Activated CD4-positive, CD25-positive, alpha-beta regulatory T cell (primary cell): ENCODE measurements at regions not wholly inside any gene's neighbourhood (a gene's known extent, or its start where the extent isn't known, plus 50 kb on each side); places are given as distances from the start of the nearest gene placed in this dataset.
"Not testable (repeated sequence)": the region's sequence is repeated elsewhere in the genome, so short reads cannot be mapped to it uniquely, and the experiment has no call there.

Experiments used
- DNase-seq, 4 experiments: peaks; one replicate each; lab custom pipeline; 2025; lab: John Stamatoyannopoulos, UW

DNA sequence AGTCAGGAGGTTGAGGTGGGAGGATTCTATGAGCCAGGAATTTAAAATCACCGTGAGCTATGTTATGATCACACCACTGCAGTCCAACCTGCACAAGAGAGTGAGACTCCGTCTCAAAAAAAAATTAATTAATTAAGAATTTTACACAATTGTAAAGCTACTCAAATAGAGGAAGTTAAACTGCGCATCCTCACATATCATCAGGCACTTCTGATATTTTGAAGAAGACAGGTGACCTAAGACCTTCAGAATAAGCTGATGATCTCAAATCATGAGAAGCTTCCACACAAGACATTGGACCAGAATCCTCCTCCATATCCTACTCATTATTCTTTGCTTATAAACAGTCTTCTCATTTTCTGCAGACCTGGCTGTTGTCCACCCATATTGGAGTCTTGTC, 800.9 kb downstream of the TMEM121 start:
- no peak for DNase-seq

DNA sequence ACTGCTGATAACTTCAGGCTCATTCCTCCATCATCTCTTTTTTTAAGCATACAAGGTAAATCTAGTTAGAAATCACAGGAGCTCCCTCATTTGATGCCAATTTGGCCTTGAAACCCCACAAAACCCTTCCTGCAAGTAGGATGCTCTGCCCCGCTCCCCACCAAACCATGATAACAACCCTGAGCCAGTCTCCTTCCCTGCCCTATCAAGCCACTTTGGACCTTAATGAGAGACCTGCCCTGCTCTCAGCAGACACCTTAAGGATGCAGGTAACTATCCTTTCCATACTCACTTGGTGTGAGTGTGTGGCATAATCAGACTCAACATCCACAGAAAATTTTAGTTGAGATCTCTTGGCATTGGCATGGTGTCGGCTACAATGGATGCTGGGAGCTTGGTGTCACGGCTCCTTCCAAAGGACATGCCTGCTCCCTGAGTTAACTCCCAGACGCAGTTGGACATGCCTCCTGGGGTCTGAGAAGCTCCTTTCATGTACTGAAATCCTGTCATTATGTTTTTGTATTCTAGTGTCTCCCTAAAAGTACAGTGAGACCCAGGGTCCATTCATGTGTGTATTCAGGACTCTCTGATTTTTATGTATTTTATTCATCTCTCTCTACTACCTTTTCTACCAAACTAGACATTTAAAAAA, 801.4 kb downstream of the TMEM121 start:
- not testable (repeated sequence) for DNase-seq

DNA sequence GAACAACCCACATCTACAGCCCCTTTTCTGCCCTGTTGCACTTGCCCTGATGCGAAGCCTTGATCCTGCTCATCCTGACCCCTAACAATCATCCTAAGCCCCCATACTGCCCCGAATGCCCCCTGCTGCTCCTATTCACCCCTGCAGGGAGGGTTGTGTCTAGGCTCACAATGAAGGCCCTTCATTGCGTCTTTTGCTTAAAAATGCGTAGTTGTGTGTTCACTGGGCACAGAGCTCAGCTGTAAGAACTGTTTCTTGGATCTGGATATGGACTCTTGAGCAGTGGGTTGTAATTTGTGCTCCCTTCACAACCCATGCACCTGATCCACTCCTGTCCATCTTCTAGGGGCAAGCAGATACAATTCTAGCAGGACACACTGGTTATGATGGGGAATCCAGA, 802.9 kb downstream of the TMEM121 start:
- not testable (repeated sequence) for DNase-seq

DNA sequence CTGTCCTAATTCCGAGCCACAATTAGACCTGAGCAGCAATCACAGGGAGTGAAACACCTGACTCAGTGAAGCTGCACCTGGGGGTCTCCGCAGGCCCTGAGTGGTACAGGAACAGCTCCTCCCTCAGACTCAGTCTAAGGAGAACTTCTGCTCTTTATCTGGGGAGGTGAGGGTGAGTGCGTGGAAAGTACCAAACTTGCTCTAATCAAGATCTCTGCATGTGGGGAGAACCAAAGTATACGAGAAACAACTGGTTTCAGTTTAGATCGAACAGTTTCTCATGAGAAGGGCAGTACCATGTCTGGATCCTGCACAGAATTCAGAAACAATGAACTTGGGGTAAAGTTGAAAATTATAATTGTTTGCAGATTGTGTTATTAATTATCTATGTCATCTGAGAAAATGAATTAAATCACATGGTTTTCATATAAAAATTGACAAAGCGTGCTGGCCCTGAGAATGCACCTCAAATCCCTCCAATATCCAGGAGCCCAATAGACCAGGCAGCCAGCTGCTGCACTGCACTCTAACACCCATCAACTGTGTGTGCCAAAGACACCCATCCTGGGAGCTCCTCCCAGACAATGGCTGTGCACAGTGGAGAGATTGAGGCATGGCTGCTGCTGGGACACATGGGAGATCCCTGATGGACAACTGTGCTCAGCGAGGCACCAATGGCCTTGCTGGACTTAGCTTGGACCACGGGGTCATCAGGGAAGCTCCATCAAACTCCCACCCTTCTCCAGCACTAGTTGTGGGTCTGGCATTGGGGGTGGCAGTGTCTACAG, 803.8 kb downstream of the TMEM121 start:
- DNase-seq = not testable (repeated sequence)

DNA sequence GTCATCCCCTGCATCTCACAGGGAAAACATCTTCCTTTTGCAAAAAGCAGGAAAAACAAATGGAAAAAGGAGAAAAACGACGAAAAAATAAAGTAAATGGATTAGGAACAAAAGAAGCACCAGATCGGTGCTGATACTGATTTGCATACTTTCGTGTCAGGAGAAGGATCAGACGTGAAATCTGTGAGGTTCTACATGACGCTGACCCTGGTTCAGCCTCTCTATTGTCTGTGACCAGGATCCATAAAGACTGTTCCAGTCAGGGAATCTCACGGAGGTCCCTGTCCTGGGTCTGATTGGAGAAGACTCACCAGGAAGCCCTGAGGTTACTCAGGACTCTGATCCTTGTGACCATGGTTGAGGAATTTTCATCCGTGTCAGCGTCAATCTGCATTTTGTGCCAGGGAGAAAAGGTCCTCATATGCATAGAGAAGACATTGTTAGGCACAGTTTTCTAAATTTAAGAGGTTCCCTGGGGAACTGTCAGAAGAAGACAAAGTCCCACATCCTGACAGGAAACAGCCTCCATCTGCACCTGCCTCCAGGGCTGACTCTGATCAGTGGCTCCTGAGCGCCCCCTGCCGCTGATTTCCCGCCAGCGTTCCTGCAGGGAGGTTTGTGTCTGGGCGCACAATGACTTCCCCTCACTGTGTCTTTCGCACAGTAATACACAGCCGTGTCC, 808.2 kb downstream of the TMEM121 start:
- not testable (repeated sequence) for DNase-seq

DNA sequence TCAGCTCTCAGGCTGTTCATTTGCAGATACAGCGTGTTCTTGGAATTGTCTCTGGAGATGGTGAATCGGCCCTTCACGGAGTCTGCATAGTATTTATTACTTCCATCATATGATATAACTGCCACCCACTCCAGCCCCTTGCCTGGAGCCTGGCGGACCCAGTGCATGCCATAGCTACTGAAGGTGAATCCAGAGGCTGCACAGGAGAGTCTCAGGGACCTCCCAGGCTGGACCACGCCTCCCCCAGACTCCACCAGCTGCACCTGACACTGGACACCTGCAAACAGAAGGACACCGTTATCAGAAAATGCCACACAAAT, 808.7 kb downstream of the TMEM121 start:
- not testable (repeated sequence) for DNase-seq

DNA sequence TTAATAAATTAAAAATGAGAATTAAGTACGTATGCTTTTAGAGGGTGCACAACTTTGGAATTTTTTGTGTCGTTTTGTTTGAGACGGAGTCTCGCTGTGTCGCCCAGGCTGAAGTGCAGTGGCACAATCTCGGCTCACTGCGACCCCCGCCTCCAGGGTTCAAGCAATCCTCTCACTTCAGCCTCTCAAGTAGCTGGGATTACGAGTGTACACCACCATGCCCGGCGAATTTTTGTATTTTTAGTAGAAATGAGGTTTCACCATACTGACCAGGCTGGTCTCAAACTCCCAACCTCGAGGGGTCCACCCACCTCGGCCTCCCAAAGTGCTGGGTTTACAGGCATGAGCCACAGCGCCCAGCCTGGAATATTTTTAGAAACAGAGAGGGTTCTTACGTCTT, 812.4 kb downstream of the TMEM121 start:
- not testable (repeated sequence) for DNase-seq

DNA sequence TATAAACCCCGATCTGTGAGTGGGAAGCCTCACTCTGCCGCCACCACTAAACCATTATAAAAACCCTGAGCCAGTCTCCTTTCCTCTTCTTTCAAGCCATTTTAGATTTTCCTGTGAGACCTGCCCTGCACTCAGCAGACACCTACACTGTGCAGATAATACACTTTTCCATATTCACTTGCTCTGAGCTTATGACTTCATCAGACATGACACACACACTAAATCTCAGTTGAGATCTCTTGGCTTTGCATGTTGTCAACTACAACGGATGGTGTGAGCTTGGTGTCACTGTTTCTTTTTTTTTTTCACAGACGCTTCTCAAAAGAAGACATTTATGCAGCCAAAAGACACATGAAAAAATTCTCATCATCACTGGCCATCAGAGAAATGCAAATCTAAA, 814.3 kb downstream of the TMEM121 start:
- DNase-seq = not testable (repeated sequence)

DNA sequence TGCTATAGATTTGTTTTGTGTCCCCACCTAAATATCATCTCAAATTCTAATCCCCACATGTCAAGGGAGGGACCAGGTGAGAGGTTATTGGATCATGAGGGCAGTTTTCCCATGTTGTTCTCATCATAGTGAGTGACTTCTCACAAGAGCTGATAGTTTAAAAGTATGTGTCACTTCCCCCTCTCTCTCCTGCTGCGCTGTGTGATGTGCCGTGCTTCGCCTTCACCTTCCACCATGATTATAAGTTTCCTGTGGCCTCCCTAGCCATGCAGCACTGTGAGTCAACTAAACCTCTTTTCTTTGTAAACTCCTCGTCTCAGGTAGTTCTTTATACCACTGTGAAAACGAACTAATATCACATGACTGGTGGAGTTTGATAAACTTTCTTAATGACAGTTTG, 814.8 kb downstream of the TMEM121 start:
- DNase-seq = not testable (repeated sequence)

DNA sequence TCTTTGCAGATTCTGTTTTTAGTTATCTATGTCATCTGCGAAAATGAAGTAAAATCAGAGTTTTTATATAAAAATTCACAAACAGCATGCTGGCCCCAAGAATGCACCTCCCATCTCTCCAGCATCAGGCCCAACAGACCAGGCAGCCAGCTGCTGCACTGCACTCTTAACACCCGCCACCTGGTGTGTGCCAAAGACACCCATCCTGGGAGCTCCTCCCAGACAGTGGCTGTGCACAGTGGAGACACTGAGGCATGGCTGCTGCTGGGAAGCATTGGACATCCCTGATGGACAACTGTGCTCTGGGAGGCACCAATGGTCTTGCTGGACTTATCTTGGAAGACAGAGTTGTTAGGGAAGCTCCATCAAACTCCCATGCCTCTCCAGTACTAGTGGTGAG, 817.2 kb downstream of the TMEM121 start:
- no peak for DNase-seq

DNA sequence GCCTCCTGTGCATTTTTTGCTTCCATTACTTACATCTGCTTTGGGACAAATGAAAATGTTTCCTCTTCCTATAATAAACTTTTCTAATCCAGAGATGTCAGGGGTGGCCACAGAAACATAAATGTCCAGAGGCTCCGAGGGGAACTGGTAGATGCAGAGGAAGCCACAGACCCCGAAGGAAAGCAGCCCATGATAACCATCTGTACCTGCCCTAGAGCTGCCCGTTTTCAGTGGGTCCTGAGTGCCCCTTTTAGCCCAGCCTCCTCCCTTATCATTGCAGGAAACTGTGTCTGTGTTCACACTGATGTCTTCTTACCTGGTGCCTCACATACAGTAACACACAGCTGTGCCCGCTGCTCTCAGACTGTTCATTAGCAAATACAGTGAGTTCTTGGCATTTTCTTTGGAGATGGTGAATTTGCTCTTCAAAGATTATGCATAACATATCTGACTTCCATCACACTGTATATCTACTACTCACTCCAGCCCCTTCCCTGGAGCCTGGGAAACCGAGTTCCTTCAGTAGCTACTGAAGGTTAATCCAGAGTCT, 817.8 kb downstream of the TMEM121 start:
- not testable (repeated sequence) for DNase-seq

DNA sequence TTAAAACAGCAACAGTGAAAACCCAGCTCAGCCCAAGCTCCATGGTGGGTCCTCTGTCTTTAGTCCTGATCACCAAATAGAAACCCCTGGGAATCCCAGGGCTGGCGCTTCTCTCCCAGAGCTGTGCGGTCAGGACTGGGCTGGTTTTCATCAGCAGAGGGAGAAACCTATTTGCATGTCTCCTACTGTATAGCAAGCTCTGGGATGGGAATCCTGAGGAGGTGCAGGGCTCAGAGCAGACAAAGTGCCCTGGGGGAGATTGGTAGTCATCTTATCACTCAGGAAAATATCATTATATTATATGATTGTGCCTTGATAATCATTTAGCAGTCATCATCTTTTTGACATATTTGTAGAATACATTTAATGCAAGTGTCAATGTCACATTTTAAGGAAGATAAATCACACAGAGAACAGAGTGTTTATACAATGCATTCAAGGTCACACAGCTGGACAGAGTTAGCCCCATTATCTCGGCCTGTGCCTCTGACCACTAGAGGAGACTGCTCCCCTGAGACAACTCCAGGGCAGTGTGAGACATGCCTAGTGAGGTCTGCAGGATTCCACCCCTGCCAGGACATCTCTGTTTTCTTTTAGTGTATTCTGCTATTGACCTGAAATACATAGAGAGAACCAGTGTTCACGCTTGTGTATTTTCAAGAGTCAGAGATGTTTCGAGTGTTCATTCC, 818.6 kb downstream of the TMEM121 start:
- DNase-seq = not testable (repeated sequence)

DNA sequence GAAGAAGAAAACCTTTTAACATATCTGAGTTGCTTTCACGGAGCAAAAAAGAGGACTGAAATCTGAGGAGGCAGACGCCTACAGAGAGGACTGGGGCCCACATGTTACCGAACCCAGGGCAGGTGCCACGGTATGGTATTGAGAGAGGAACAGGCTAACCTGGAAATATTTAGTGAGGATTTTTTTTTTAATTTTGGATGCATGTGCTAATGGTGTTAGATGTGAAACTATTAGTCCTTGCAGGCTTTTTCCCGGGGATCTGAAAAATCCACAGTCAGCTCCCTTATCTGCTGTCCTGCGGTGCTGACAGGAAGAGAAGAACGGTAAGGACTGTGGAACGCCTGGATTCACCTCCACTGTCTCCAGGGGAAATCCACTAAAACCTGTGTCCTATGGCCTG, 819.7 kb downstream of the TMEM121 start:
- DNase-seq = no peak

DNA sequence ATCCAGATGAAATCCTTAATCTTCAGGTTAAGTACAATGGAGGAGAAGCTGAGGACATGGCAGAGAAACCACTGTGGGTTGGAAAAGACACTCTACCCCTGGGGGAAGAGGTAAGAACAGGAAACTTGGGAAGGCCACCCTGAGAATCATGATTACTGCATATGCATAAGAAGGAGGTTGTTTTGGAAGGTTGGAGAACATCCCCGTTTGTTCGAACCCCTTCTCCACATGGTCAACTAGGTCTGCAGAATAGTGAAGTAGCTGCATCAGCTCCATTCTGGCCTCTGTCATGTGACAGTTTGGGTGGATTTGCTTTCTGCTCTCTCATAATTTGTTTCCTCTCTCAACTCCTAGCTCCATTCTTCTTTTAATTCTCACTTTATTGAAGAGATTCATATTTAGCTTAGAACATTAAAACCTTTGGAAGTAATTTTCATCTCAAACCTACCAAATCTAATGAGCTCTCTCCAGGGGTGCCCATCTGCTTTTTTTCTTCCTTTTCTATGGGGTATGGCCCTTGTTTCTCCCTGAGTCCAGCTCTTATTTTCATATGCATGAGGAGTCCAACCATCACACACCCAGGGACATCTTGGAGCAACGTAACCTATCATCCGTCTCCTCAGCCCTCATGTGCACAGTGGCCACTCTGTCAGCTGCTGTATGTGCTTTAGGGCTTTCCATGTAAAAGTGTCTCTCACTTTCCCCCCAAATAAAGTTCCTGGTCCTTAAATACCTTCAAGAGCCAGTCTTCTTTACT, 820.3 kb downstream of the TMEM121 start:
- DNase-seq = no peak

DNA sequence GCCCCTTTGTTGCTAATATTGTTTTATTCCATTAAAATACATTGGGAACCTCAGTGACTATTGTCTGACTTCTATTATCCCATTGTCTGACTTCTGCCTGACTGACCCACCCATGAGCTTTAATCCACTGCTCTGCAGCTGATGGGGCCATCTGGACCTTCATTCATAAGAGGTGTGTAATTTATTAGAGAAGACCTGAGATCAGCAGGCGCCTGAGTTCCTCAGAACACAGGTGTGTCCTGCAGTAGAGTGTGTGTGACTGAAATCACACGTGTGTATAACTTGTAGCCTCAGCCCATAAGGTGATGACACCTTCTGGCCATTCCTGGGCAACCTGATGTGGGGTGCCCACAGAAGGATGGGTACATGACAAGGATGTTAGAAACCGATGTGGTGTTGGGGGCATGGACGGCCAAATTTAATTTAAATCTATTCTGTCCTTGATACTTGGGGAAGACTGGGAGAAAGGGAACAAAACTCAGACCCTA, 821.0 kb downstream of the TMEM121 start:
- DNase-seq = no peak

DNA sequence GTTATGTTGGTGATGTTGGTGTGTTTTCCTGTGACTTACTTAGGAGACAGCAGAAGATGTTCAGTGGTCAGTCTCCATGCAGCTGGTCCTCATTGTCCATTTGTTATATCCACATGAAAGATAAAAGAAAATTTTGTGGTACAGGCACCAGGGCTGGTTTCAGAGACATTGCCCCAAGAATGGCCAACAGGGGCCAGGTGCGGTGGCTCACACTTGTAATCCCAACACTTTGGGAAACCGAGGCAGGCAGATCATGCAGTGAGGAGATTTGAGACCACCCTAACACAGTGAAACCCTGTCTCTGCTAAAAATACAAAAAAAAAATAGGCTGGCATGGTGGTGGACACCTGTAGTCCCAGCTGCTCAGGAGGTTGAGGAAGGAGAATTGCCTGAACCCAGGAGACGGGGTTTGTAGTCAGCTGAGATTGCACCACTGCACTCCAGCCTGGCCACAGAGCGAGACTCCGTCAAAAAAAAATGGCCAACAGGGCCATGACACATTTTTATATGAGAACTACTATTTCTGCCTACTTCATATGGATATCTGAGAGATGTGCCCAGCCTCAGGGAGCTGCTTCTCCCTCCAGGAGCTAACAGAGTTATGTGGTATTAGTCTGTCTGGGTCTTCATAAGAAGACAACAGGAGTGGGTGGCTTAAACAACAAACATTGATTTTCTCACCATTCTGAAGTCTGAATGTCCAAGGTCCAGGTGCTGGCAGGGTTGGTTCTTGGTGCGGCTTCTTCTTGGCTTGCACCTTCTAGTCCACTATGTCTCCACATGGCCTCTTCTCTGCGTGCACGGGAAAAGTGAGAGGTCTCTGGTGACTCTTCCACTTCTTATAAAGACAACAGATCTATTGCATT, 821.7 kb downstream of the TMEM121 start:
- no peak for DNase-seq

DNA sequence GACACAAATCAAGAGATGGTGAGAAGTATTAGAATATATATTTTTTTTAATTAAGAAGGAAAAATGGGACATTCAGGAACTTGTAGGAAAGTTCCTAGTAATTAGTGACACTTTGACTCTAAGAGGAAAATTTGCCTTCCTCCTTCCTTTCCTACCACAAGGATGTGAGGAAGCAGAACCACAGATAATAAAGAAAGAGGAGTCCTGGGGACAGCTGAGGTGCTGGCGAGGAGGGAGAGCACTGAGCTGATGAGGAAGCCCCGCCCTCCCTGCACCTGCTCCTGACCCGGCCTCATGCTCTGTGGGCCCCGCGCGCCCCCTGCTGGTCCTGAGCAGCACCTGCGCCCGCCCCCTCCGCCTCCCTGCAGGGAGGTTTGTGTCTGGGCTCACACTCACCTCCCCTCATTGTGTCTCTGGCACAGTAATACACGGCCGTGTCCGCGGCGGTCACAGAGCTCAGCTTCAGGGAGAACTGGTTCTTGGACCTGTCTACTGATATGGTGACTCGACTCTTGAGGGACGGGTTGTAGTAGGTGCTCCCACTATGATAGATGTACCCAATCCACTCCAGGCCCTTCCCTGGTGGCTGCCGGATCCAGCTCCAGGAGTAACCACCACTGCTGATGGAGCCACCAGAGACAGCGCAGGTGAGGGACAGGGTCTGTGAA, 822.6 kb downstream of the TMEM121 start:
- DNase-seq = not testable (repeated sequence)

DNA sequence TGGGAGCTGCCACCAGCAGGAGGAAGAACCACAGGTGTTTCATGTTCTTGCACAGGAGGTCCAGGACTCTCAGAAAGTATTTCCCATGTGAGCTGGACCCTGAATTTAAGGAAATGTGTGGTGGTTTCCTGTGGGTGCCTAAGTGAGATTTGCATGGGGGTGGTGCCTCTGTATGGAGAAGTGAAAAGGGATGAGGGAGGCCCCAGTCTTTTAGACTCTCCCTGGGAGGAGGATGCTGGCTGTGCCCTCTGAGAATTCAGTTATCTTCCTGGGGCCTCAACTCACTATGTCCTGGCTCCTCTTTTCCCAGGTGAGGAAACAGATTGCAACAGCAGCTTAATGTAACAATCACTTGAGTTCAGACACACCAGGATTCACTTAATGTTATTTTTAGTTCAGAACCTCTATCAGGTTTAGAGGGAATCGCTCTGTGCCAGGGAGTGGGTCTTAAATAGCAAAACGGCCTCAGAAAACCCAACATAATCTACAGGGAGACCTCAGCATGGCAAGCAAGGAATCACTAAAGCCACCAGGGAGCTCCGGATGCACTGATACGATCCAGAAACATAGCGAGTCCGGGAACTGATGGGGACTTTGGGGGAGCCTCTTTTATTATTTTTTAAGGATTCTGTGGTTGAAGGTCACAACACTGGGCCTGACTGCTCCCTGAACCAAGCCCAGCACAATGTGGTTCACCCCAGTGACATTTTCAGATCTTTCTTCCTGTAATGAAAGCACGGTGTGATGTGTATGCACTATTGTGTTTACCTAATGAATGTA, 823.5 kb downstream of the TMEM121 start:
- not testable (repeated sequence) for DNase-seq
